Activated CD4-positive, CD25-positive, alpha-beta regulatory T cell treated with anti-CD3 and anti-CD28 coated beads, Interleukin-2, amount 50 U/mL, for 16 hours (primary cell): ENCODE measurements at regions not wholly inside any gene's neighbourhood (a gene's known extent, or its start where the extent isn't known, plus 50 kb on each side); places are given as distances from the start of the nearest gene placed in this dataset.

Source experiments
- DNase-seq: peaks from one replicate; pipeline ENCODE4 v3.0.0-alpha.2; 2020; ENCODE audit warnings: low read depth, low spot score

DNA sequence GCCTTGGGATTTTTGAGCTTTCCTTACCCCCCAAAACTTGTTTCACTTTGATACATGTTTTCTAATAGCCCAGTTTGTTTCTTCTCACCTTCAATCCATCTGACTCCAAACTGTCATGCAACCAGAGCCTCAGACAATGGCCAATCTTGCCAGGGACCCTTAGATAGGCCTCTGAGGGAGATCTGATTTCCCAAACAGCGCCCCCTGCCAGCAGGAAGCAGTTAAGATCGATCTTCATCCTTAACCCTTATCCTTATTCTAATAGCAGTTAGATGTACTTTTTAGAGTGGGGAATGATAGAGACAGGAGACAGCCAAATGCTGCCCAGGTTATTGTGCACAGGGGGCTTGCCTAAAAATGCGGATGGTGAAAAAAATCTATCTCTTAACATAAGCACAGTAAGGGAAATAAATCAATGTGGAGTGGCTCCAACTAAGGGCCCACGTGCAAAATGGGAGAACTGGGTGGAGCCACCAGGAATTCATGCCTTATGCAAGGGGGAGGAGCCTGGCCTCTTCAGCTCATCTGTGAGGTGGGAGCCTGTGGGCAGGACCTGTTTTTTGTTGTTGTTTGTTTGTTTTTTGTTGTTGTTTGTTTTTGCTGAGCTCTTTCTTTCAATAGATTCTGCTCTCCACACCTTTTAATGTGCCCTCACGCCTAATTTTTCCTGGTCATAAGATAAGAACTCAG lies 833.6 kb upstream of the AGA start:
- no peak for DNase-seq

DNA sequence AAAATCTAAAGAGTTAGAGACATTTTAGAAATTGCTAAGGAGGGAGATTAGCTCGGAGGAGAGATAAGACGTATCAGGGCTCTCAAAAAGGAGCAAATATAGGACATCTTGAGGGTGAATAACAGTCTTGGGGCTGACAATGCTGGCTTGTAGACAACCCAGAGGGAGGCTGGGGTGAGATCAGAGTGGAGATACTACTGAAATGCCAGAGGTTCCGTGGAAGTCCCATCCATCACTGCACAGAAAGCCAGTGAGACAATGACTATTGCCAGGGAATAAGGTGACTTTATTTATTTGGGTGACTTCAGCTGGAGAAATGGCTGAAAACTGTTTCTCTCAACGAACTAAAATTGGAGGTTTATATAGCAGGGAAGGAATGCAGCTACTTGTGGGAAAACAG lies 838.1 kb upstream of the AGA start:
- no peak for DNase-seq

DNA sequence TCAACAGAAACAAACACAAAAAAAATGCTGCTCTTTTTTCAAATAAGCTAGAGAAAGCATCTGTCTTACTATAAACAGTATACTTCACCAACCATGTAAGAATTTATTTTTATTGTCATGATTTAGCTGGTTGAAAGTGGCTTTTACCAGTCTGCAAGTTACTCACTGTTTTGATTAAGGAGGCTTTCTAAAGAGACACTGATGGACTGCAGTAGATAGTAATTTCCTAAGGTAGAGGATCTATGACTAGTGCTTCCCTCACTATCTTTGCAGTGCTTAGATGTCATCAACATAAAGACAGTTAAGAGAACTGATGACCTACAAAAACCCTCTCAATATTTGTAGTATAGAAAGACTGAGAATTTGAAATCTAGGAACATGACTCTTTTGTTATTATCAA lies 846.2 kb upstream of the AGA start:
- no peak for DNase-seq

DNA sequence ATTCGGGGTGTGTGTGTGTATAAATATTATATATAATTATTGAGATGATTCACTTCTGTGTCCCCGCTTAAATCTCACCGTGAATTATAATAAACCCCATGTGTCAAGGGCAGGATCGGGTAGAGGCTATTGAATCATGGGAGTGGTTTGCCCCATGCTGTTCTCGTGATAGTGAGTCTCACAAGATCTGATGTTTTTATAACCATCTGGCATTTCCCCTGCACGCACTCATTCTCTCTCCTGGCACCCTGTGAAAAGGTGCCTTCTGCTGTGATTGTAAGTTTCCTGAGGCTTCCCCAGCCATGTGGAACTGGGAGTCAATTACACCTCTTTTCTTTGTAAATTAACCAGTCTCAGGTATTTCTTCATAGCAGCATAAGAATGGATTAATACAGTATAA lies 851.4 kb upstream of the AGA start:
- no peak for DNase-seq

DNA sequence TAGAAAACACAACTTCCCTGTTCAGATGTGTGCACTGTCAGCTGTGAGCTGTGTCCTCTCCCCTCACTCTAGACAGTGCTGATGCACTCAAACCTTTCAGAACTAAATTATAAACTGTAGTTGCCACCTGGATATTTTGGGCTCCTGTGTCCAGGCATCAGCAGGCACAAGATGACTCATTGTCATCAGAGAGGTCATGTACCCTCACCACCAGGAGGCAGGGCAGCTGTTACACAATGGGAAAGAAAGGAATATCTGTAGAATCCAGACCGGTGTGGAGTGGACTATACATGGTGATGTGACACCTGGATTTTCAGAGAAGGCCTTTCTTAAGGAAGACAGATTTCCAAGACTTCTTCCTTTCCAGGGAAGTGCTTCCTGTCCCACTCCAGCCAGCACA lies 854.4 kb upstream of the AGA start:
- DNase-seq: no peak

DNA sequence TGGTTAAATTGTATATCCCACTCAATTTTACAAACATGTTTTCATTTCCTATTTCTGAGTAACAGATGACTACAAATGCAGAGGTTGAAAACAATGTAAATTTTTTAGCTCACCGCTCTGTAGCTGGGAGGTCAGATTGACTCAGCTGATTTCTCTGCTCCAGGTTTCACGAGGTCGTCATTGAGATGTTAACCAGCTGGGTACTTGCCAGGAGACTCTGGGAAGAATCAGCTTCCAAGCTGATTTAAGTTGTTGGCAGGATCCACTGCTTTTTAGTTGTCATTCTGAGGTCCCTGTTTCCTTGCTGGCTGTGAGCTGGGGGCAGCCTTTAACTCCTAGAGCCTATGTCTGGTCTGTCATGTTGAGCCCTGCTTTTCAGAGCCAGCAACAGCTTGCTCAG lies 864.3 kb upstream of the AGA start:
- DNase-seq: no peak

DNA sequence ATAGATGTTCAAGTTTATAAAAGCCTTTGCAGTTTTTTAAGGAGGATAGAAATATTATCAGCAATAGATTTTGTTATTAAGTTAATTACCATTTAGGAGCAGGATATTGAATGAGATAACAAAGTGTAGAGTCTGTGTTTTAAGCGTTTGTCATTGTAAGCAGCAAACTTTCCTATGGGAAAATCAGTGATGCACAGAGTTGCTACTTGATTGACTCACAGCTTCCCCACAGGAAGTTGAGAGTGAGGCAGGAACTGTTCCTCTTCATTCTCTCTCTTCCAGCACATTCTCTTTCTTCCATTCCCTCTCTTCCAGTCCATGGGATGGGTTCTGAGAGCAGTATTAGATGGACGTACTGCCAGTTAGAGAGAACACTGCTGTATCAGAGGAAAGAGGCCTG lies 867.7 kb upstream of the AGA start:
- DNase-seq: no peak

DNA sequence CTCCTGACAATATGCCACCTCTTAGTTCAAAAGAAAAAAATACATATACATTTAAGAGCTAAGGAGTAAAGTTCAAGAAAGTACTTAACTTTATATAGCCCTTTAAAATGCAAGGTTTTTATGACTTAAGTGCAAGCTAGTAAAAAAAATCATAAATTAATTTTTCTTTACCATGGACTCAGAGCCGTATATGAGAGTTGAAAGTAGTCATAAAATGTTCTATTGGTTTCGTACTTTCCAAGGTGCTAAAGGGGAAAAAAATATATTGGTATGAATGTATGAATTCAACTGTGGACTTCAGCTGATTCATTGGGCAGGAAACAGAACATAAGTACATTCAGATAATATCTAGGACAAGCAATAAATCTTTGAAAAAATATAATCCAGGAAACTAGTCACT lies 869.8 kb upstream of the AGA start:
- no peak for DNase-seq

DNA sequence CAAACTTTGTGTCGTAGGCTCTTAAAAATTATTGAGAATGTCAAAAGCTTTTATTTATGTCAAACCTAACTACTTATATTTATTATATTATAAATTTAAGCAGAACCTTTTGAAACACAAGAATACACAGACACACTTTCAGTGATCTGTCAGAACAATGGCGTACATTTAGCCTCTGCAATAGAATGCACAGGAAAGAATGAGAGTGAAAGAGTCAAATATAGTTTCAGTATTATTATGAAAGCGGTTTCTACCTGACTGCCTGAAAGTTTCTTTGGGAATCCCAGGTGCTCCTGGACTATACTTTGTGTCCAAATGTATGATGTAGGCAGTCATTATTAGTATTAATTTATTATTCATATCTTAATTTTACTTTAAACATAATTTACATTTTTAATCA lies 872.0 kb upstream of the AGA start:
- no peak for DNase-seq

DNA sequence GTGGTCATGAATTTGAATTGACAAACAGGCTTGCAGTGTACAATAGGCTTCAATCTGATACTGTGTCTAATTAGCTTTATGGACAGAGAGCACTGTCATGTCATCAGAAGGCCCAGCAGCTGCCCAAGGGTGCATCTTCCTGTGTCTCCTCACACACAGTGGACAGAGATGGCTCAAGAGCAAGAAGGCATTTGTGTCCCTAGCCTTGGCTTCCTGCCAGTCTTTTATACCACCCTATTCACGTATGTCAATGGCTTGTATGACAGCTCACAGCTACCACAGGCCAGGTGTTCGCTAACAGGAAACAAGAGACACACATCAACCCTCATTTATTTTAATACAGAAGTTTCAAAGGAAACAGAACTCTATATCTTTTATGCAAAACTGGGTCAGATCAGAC lies 874.0 kb upstream of the AGA start:
- DNase-seq: no peak

DNA sequence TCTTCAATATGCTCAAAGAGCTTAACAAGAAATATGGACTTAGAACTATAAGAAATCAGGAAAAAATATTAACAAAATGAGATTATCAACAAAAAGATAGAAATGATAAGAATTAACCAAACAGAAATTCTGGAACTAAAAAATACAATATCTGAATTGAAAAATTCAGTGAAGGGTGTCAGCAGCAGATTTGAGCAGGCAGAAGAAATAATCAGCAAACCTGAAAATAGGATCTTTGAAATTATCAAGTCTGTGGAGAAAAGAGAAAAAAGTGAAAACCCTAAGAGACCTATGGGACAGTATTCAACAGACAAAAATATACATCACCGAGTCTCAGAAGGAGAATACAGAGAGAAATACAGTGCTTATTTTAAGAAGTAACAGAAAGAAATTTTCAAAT lies 877.8 kb upstream of the AGA start:
- DNase-seq: no peak

DNA sequence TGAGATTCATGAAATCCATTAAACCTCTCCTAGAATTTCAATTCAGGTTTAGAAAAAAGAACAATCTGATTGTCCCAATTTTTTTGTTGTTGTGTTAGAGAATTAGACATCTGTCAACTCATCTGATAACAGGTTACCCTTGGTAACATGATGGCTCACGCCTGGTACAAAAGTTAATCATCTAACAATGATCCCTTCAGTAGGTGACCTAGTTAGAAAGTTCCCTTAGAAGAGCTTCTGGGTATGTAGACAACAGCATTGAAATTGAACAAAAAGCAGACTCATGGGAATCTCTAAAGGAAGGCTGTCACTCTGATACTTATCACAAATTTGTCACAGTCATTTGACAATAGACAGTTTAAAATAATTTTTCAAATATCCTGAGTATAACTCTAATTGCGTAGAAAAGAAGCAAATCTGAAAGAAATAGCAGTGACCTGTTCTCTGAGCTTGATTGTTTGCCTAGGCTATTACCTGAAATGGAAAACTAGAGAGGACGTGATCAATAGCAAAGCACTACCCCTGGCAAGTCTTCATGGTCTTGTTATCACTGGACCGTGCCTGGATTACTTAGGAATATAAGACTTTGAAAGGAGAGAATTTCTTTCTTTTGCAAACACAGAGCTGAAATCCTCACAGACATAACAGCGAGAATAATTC lies 880.4 kb upstream of the AGA start:
- no peak for DNase-seq

DNA sequence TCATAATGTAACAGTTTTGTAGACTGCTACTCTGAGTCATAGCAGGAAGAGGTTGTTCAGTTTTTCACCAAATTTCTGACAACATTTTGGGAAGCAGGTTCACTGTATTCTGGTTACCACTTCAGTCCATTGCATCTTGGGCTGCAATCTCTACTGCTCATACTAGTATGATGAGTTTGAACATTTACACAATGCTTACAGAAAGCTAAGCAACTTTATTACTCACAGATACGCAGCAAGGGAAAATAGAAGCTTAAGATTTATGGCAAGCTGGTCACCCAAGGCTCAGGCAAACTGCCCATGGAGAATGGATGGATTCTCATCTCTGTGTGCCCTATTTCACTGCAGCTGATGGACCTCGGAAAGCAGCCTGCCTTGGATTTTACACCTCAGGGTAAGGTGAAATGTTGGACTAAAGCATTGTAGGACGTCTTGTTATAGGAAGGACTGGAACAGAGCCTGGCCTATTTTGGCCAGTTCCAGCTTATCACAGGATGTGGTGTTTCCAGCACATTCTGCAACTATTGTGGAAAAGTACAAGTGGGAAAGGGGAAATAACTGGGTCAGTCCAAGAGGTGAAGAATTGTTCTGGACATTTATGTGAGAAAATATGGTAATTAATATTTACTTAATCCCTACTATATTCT lies 887.1 kb upstream of the AGA start:
- no peak for DNase-seq

DNA sequence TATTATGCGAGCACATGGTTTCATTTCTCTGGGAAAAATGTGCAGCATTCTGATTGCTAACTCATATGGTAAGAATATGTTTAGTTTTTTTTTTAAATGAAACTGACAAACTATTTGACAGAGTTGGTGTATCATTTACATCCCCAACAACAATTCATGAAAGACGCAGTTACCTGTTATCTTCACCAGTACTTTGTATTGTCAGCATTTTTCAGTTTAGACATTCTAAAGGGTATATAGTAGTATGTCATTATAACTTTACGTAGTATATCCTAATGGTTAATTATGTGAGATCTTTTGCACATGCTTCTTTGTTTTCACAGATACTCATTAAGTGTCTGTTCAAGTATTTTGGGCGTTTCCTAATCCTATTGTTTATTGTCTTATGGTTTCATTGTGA lies 891.1 kb upstream of the AGA start:
- DNase-seq: no peak

DNA sequence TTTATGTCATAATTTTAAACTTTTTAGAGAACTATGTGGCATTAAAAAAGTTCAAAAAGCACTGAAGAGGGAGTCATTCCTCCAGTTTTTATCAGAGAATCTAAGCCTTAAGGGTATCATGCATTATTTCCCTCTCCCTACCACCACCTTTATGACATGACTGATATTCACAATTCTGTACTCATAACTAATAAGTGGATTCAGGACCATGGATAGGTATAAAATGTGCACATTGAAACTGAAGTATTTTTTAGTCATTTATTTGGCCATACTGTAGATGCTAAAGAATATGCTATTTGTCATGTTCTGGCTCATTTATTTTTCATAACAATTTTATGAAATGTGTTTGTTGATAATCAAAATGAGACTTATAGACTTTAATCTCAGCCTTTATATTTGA lies 897.5 kb upstream of the AGA start:
- DNase-seq: no peak

DNA sequence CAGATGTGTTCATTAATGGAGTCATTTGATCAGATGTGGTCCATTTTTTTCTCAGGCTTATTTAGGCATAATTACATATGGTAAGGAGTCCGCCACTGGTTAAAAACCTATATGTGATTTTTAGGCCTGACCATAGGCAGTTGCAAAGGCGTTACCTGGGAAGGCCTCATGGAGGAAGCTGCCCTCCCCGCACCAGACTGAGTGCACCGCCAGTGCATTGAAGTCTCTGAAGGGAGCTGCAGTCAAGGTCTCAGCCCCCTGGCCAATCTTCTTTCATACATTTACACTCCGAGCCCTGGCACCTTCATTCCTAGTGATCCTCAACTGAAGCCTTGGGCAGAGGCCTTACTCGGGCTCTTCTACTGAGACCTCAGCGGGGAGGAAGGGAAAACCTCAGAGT lies 898.2 kb upstream of the AGA start:
- DNase-seq: no peak

DNA sequence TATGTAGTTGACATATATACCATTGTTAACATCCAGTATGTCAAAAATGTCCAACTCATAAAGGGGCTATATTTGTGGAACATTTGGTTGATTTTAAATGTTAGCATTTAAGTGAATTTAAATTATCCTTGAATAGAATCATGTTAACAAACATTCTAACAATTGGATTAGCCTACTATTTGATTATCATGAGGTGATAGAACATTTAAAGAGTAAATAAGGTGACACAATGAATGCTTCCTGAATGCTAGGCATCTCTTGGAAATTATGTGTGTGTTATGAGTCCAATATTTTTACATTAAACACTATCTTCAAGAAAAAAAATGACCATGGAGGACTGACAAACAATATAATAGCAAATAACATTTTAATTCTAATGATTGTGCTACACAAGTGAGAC lies 901.9 kb upstream of the AGA start:
- no peak for DNase-seq

DNA sequence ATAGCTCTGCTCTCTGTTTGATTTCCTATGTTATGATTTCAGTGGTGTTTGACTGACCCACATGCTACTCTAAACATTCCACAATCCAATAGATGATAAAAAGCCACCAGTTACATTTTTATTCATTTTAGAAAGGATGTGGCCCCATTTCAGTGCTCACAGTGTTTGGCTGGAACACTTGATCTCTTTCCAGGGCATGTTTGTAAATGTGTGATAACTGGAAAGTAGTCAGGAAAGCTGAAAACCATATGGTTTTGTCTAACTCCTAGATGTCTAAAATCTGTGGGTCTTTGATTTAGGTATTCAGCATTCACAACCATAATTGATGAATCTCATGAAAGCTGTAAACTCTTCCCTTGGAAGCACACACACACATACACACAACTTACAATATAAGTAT lies 904.9 kb upstream of the AGA start:
- no peak for DNase-seq

DNA sequence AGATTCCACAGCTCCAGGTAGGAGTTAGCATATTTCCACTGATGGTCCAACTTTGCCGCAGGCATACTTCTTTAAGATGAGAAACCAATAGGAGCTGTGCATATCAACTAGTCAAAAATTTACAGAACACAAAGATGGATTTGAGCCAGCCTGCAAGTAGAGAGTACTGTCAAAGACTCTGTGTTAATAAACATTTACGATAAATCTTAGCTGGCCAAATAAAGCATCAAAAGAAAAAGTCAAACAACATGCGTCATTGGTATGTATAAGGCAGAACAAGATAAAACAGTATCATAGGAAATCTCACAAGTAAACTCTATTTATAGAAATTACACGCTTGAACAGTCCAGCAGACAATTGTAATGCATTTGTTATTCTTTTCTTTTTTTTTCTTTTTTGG lies 907.4 kb upstream of the AGA start:
- no peak for DNase-seq

DNA sequence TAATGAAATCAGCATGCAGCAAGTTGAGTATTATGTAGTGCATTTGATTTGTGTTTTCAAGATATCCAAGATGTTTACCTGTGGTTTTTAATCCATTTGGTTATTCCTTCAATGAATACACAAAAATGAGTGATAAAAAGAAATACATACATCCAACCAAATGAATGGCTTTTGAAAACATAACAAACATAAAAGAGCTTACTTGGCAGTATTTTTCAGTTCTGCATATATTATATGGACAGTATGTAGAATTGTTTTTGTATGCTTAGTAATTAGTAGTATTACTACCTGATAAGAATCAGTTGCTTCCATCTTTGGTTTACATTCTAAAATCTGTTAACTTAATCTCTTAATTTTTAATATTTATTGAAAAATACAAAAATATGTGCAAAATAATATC lies 908.9 kb upstream of the AGA start:
- DNase-seq: no peak

DNA sequence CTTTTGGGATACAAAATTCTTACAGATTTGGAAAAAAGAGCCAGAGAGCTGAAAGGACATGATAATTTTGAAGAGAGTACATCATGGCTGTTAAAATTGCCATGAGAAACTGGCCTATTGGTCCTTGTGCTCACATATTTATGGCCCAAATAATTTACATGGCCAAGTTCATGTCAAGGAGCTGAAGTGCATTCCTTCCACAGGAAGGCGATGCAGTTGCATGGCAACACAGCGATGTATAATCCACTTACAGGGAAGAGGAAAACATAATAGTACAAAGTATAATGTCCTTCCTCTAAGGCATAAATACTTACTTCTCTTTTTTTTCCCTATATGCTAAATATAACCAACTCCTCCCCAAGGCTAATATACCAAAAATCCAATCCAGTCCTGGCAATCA lies 914.5 kb upstream of the AGA start:
- no peak for DNase-seq

DNA sequence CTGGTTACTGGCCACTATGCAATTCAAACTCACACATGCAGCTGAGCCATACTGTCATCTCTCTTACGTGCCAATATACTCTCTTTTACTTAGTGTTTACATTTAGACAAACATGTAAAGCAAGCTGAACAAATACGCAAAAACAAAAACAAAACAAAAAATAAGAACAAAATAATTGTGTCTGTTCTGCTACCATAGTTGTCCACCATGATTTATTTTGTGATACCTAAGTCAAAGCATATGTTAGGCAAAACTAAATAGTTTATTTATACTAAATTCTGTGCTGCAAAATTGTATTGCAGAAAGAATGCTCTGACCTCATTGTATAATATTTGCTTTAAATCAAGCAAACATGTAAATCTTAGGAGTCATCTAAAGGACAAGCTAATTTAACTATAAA lies 943.2 kb upstream of the AGA start:
- DNase-seq: no peak

DNA sequence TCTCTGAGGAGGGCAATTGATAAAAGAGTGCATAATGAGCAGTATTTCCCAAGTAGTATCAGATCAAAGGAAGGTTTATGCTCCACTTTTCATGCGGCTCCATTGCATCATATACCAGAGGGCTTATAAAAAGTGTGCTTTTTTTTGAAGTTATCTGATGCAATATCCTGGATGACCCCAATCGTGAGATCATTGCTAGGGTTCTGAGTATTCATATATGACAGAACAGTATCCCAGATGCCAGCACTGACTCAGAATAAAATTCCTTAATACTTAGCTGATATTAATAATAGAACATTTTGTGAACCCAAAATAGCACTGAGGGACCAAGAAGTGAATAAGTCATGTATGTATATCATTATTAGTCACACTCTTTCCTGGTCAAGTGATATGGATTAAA lies 945.5 kb upstream of the AGA start:
- DNase-seq: no peak
